H1 (cell line): ENCODE measurements at regions not wholly inside any gene's neighbourhood (a gene's known extent, or its start where the extent isn't known, plus 50 kb on each side); places are given as distances from the start of the nearest gene placed in this dataset.

Experiments used
- CTCF ChIA-PET: fragments of 300-600 bp; sonication (Branson Sonifier 250); formaldehyde crosslinking; loops from one replicate; lab custom pipeline; 2021; ENCODE audit not compliant: partially characterized antibody; lab: Charles Lee
- POLR2A ChIA-PET: fragments of 300-600 bp; sonication (Branson Sonifier 250); formaldehyde crosslinking; loops from one replicate; lab custom pipeline; 2021; ENCODE audit warnings: inconsistent platforms; ENCODE audit not compliant: partially characterized antibody; lab: Charles Lee
- DNase-seq, 2 experiments: peaks; one replicate each; pipeline versions ENCODE4 v3.0.0 to v3.0.0-alpha.2; 2010 to 2022; ENCODE audit warnings: low spot score in 2 of 2, low read depth in 1 of 2, mixed read lengths in 1 of 2
- FAIRE-seq: peaks from 2 replicates; lab custom pipeline; 2011; peaks lifted over from hg19 to GRCh38; lab: Jason Lieb, UNC
- H2AFZ ChIP-seq: 2 replicates; pipeline ENCODE4 v1.8.1; 2012; ENCODE audit warnings: low read length, inconsistent platforms
- H2AK5ac ChIP-seq: 2 replicates; pipeline ENCODE4 v1.6.1; 2013; ENCODE audit warnings: low read depth, low read length
- H2BK120ac ChIP-seq: replicated peaks from 2 replicates; pipeline ENCODE3; 2013; ENCODE audit warnings: low read depth, low read length, inconsistent platforms
- H2BK12ac ChIP-seq: 2 replicates; pipeline ENCODE4 v1.6.1; 2013; ENCODE audit warnings: low read depth, low read length
- H2BK15ac ChIP-seq: 2 replicates; pipeline ENCODE4 v1.6.1; 2013; ENCODE audit warnings: low read length
- H2BK20ac ChIP-seq: 2 replicates; pipeline ENCODE4 v1.6.1; 2013; ENCODE audit warnings: low read length
- H2BK5ac ChIP-seq: 2 replicates; pipeline ENCODE4 v1.6.1; 2013; ENCODE audit warnings: low read depth, low read length
- H3K14ac ChIP-seq: 2 replicates; pipeline ENCODE4 v1.6.1; 2013; ENCODE audit warnings: inconsistent platforms; ENCODE audit not compliant: insufficient read length
- H3K18ac ChIP-seq: 2 replicates; pipeline ENCODE4 v1.6.1; 2013; ENCODE audit warnings: low read length; ENCODE audit errors: extremely low read depth
- H3K23ac ChIP-seq: 2 replicates; pipeline ENCODE4 v1.6.1; 2013; ENCODE audit warnings: inconsistent platforms; ENCODE audit not compliant: insufficient read length
- H3K23me2 ChIP-seq: 2 replicates; pipeline ENCODE4 v1.6.1; 2013; ENCODE audit warnings: low read depth, low read length
- H3K27ac ChIP-seq: 2 replicates; pipeline ENCODE4 v1.6.1; 2011; ENCODE audit warnings: low read depth, low read length, inconsistent platforms
- H3K27me3 ChIP-seq, 4 experiments: replicated peaks in 1 of 4; 1 replicate in 1 of 4; 2 replicates in 3 of 4; pipeline versions ENCODE4 v1.6.1 to v1.8.1; 2011 to 2013; ENCODE audit warnings: low read length in 3 of 4, mild to moderate bottlenecking in 3 of 4, inconsistent platforms in 2 of 4, mixed read lengths in 2 of 4, moderate library complexity in 1 of 4; ENCODE audit not compliant: control insufficient read depth in 3 of 4, insufficient read depth in 3 of 4; ENCODE audit errors: extremely low read depth in 1 of 4
- H3K36me3 ChIP-seq, 4 experiments: 2 replicates each; pipeline versions ENCODE4 v1.6.1 to v1.8.1; 2011 to 2013; ENCODE audit warnings: mild to moderate bottlenecking in 4 of 4, low read length in 3 of 4, moderate library complexity in 2 of 4, control low read depth in 1 of 4, inconsistent platforms in 1 of 4; ENCODE audit not compliant: insufficient read depth in 4 of 4, control insufficient read depth in 2 of 4
- H3K4ac ChIP-seq: replicated peaks from 2 replicates; pipeline ENCODE3; 2013; ENCODE audit warnings: low read length, low read depth, mixed read lengths, inconsistent platforms; ENCODE audit not compliant: insufficient read length
- H3K4me1 ChIP-seq, 4 experiments: replicated peaks in 1 of 4; 1 replicate in 1 of 4; 2 replicates in 3 of 4; pipeline versions ENCODE4 v1.6.1 to v1.8.1; 2011 to 2013; ENCODE audit warnings: low read length in 3 of 4, inconsistent platforms in 2 of 4, mixed read lengths in 1 of 4; ENCODE audit not compliant: insufficient read depth in 4 of 4, control insufficient read depth in 3 of 4
- H3K4me2 ChIP-seq, 2 experiments: 2 replicates each; pipeline versions ENCODE4 v1.6.1 to v1.8.1; 2011 to 2013; ENCODE audit warnings: low read depth in 2 of 2, low read length in 2 of 2, control low read depth in 1 of 2, inconsistent platforms in 1 of 2, mild to moderate bottlenecking in 1 of 2; ENCODE audit not compliant: insufficient read depth in 1 of 2
- H3K4me3 ChIP-seq, 4 experiments: fragments of 200-600, 300-600 bp in 1 of 4; sonication (generic), shearing (Covaris generic), sonication (Bioruptor Twin) in 1 of 4; 2 replicates each; pipeline versions ENCODE4 v1.5.1 to v1.8.1; 2011 to 2016; ENCODE audit warnings: low read length in 4 of 4, low read depth in 3 of 4, control low read depth in 2 of 4, inconsistent platforms in 2 of 4, mild to moderate bottlenecking in 2 of 4, mixed read lengths in 1 of 4, moderate library complexity in 1 of 4; ENCODE audit not compliant: insufficient read depth in 2 of 4; ENCODE audit errors: extremely low read depth in 1 of 4
- H3K56ac ChIP-seq: replicated peaks from 2 replicates; pipeline ENCODE3; 2013; ENCODE audit warnings: low read depth, mild to moderate bottlenecking, mixed read lengths, low read length, inconsistent platforms; ENCODE audit not compliant: insufficient read length
- H3K79me1 ChIP-seq: 2 replicates; pipeline ENCODE4 v1.6.1; 2013; ENCODE audit warnings: low read depth, low read length, control low read depth
- H3K79me2 ChIP-seq, 2 experiments: 2 replicates each; pipeline versions ENCODE4 v1.6.1 to v1.8.1; 2012 to 2013; ENCODE audit warnings: low read length in 2 of 2, mild to moderate bottlenecking in 2 of 2, inconsistent platforms in 1 of 2; ENCODE audit not compliant: insufficient read depth in 2 of 2, control insufficient read depth in 1 of 2
- H3K9ac ChIP-seq, 4 experiments: replicated peaks in 1 of 4; 1 replicate in 1 of 4; 2 replicates in 3 of 4; pipeline versions ENCODE4 v1.6.1 to v1.8.1; 2011 to 2013; ENCODE audit warnings: low read depth in 3 of 4, low read length in 3 of 4, control low read depth in 2 of 4, mild to moderate bottlenecking in 2 of 4, moderate library complexity in 2 of 4, inconsistent platforms in 1 of 4; ENCODE audit errors: extremely low read depth in 1 of 4
- H3K9me3 ChIP-seq, 2 experiments: 2 replicates each; pipeline versions ENCODE4 v1.6.1 to v1.8.1; 2012 to 2013; ENCODE audit warnings: mild to moderate bottlenecking in 2 of 2, moderate library complexity in 2 of 2, control low read depth in 1 of 2, inconsistent platforms in 1 of 2, low read depth in 1 of 2, low read length in 1 of 2, mixed read lengths in 1 of 2; ENCODE audit not compliant: insufficient read depth in 2 of 2
- H4K20me1 ChIP-seq, 2 experiments: replicated peaks in 1 of 2; 2 replicates each; pipeline versions ENCODE3 to v1.8.1; 2011 to 2013; ENCODE audit warnings: inconsistent platforms in 2 of 2, low read length in 2 of 2, mild to moderate bottlenecking in 1 of 2; ENCODE audit not compliant: insufficient read depth in 2 of 2, control insufficient read depth in 1 of 2
- H4K5ac ChIP-seq: 2 replicates; pipeline ENCODE4 v1.6.1; 2013; ENCODE audit warnings: low read length, low read depth, mixed read lengths, inconsistent platforms; ENCODE audit not compliant: insufficient read length
- H4K8ac ChIP-seq: 2 replicates; pipeline ENCODE4 v1.8.0; 2013; ENCODE audit warnings: mild to moderate bottlenecking, moderate library complexity, low read length, inconsistent platforms; ENCODE audit not compliant: insufficient read depth; ENCODE audit errors: extremely low read depth
- H4K91ac ChIP-seq: replicated peaks from 2 replicates; pipeline ENCODE3; 2013; ENCODE audit warnings: low read length, mixed read lengths, inconsistent platforms; ENCODE audit not compliant: insufficient read length
- BRCA1 ChIP-seq: IDR thresholded peaks from 2 replicates; pipeline ENCODE4 v1.6.1; 2012; ENCODE audit warnings: low read depth, low read length, improper control_type of control experiment
- CTBP2 ChIP-seq: IDR thresholded peaks from 2 replicates; pipeline ENCODE4 v1.7.0; 2011; ENCODE audit warnings: borderline replicate concordance, mild to moderate bottlenecking, moderate library complexity, mixed read lengths, low read length; ENCODE audit not compliant: insufficient read depth, insufficient read length
- KDM5A ChIP-seq: fragments of 200-600 bp; IDR thresholded peaks from 2 replicates; pipeline ENCODE4 v1.7.1; 2012; ENCODE audit warnings: mild to moderate bottlenecking, low read length, inconsistent platforms, mixed read lengths
- POLR2AphosphoS5 ChIP-seq: IDR thresholded peaks from 2 replicates; pipeline ENCODE4 v1.6.1; 2011; ENCODE audit warnings: low read depth, low read length
- RNF2 ChIP-seq: fragments of 200-900, 300-1000 bp; sonication (generic); IDR thresholded peaks from 2 replicates; pipeline ENCODE4 v1.7.1; 2016; ENCODE audit warnings: borderline replicate concordance, low read depth, mild to moderate bottlenecking, antibody characterized with exemption, low read length; ENCODE audit not compliant: poor library complexity, severe bottlenecking; ENCODE audit errors: missing control alignments
- SIX5 ChIP-seq: IDR thresholded peaks from 2 replicates; pipeline ENCODE4 v1.6.1; 2011; ENCODE audit warnings: mild to moderate bottlenecking, low read depth, low read length
- TEAD4 ChIP-seq: IDR thresholded peaks from 2 replicates; pipeline ENCODE4 v1.6.1; 2012; ENCODE audit warnings: low read depth, low read length, inconsistent platforms, mixed read lengths
- ZNF274 ChIP-seq: IDR thresholded peaks from 2 replicates; pipeline ENCODE4 v1.7.0; 2012; ENCODE audit warnings: low read length, borderline replicate concordance; ENCODE audit errors: extremely low read depth
- WGBS, 2 experiments: shearing (Covaris generic) in 1 of 2; methylation state at CpG; one replicate each; pipeline versions ENCODE4 v1.1.6 to v1.1.7; 2013 to 2015; ENCODE audit warnings: low lambda C conversion rate in 2 of 2, mixed read lengths in 2 of 2, inconsistent platforms in 1 of 2, low coverage in 1 of 2, missing lambda C conversion rate in 1 of 2; ENCODE audit not compliant: insufficient replicate concordance in 2 of 2, insufficient coverage in 1 of 2, insufficient read length in 1 of 2; ENCODE audit errors: extremely low coverage in 1 of 2, missing lambda C conversion rate in 1 of 2; 5-methylcytosine and 5-hydroxymethylcytosine counted together
- TF ChIP-seq, protein P1 (sequence below): IDR thresholded peaks from 2 replicates; pipeline ENCODE4 v1.6.1; 2011; ENCODE audit warnings: low read length, improper control_type of control experiment
- TF ChIP-seq, protein P2 (sequence below): IDR thresholded peaks from 2 replicates; pipeline ENCODE4 v1.6.1; 2012; ENCODE audit warnings: inconsistent platforms

- Histone ChIP-seq H2BK5ac (no peak overlapping the region), H3K18ac (no peak overlapping the region), H3K79me1 (no peaks in the 10 kb centered on the region), H3K4me3 (no peak overlapping the region), H3K56ac (no peak overlapping the region), H3K4ac (no peak overlapping the region), H3K23me2 (no peaks in the 10 kb centered on the region), H3K23ac (no peak overlapping the region), H4K5ac (no peak overlapping the region), H2AFZ (no peak overlapping the region), H4K91ac (no peak overlapping the region), H3K9ac (no peak overlapping the region), H4K8ac (no peak overlapping the region), H2BK120ac (no peak overlapping the region), H3K4me2 (no peak overlapping the region), H3K36me3 (no peaks in the 10 kb centered on the region), H3K9me3 (peaks cover 57 to 85% of the 10 kb centered on the region in 2 experiments; a peak in 3 of 4 replicates), H4K20me1 (no peaks in the 10 kb centered on the region), H3K79me2 (no peaks in the 10 kb centered on the region), H2AK5ac (no peak overlapping the region), H2BK20ac (no peak overlapping the region), H3K27me3 (no peaks in the 10 kb centered on the region), H3K27ac (no peak overlapping the region), H2BK12ac (no peak overlapping the region)
- POLR2A ChIA-PET: no interaction called here
- 80% methylated on average over 10 of the region's 10 CpGs; no CpG with 5 or more reads in 1 of the 2 experiments for WGBS, 2 experiments
- DNase-seq: no peak
- TF ChIP-seq KDM5A (no peak), POLR2AphosphoS5 (no peak), ZNF274 (no peak), SIX5 (no peak), BRCA1 (no peak), TEAD4 (no peak), RNF2 (no peak), CTBP2 (no peak)
- TF ChIP-seq, protein P1, sequence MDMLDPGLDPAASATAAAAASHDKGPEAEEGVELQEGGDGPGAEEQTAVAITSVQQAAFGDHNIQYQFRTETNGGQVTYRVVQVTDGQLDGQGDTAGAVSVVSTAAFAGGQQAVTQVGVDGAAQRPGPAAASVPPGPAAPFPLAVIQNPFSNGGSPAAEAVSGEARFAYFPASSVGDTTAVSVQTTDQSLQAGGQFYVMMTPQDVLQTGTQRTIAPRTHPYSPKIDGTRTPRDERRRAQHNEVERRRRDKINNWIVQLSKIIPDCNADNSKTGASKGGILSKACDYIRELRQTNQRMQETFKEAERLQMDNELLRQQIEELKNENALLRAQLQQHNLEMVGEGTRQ: no peak
- TF ChIP-seq, protein P2, sequence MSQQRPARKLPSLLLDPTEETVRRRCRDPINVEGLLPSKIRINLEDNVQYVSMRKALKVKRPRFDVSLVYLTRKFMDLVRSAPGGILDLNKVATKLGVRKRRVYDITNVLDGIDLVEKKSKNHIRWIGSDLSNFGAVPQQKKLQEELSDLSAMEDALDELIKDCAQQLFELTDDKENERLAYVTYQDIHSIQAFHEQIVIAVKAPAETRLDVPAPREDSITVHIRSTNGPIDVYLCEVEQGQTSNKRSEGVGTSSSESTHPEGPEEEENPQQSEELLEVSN: no peak
- TF ChIP-seq, all 59 proteins: peak for 0
- no peak overlapping the region for H2BK15ac ChIP-seq
- CTCF ChIA-PET: no interaction called here
- no peak overlapping the region for H3K14ac ChIP-seq
- no peak for FAIRE-seq
- no peaks in the 10 kb centered on the region for H3K4me1 ChIP-seq
Observed at GRCh38 chr18:14976736-14977430, 228.9 kb downstream of the ANKRD30B start.
